Psoas muscle (tissue), 7 donors: ENCODE measurements at regions not wholly inside any gene's neighbourhood (a gene's known extent, or its start where the extent isn't known, plus 50 kb on each side); places are given as distances from the start of the nearest gene placed in this dataset.

Experiments used
- ATAC-seq, 4 donors: fragments of 200-7000 bp; cut with Tn5 transposase; one replicate each; pipeline ENCODE4 v1.9.1; 2020; ENCODE audit warnings: moderate library complexity in 3 of 4, mild to moderate bottlenecking in 2 of 4
- DNase-seq, 2 donors: peaks; one replicate each; pipeline ENCODE4 v3.0.0-alpha.2; 2020
- H3K27ac ChIP-seq: fragments of 200-600 bp; one replicate; pipeline ENCODE4 v1.8.0; 2022
- H3K27me3 ChIP-seq, 3 donors: fragments of 200-600 bp in 1 of 3; one replicate each; pipeline versions ENCODE4 v1.6.1 to v1.8.0; 2013 to 2022; ENCODE audit warnings: low read length in 2 of 3, mild to moderate bottlenecking in 2 of 3, moderate library complexity in 1 of 3; ENCODE audit not compliant: insufficient read depth in 3 of 3
- H3K36me3 ChIP-seq, 2 donors: fragments of 200-600 bp in 1 of 2; one replicate each; pipeline versions ENCODE4 v1.6.1 to v1.8.0; 2013 to 2022; ENCODE audit warnings: low read depth in 1 of 2, mild to moderate bottlenecking in 1 of 2, moderate library complexity in 1 of 2; ENCODE audit not compliant: insufficient read depth in 1 of 2
- H3K4me1 ChIP-seq: fragments of 200-600 bp; one replicate; pipeline ENCODE4 v1.8.0; 2022
- H3K4me3 ChIP-seq: fragments of 200-600 bp; one replicate; pipeline ENCODE4 v1.8.0; 2022; ENCODE audit warnings: mild to moderate bottlenecking
- H3K9me3 ChIP-seq: fragments of 200-600 bp; one replicate; pipeline ENCODE4 v1.8.0; 2022
- WGBS, 3 donors: extraction: QIAGEN DNeasy Blood & Tissue Kit; methylation state at CpG; one replicate each; pipeline versions ENCODE4 v1.1.6 to v1.1.7; 2013; 5-methylcytosine and 5-hydroxymethylcytosine counted together
- intact Hi-C, 2 donors: fragments of 100-400 bp; cut with DNase I; formaldehyde crosslinking; loops; one replicate each; pipeline versions ENCODE4 v1.11.0 to v1.14.2; 2022
- TF ChIP-seq, protein P1 (sequence below): fragments of 200-600 bp; IDR thresholded peaks from one replicate; pipeline ENCODE4 v1.8.0; 2022; ENCODE audit warnings: antibody characterized with exemption
- donor health status: healthy with polysubstance abuse.
- donor health status: DM: no; HTN: no; CAD: no; lungs with moderate emphysema.
- donor health status: Bipolar disorder and iron deficiency.
- donor health status: healthy.
- donor health status: DM: yes; HTN: yes; CAD: no.
- donor health status: DM: no; HTN: no; CAD: no.
- donor health status: DM: yes; HTN: yes; CAD: no.

DNA sequence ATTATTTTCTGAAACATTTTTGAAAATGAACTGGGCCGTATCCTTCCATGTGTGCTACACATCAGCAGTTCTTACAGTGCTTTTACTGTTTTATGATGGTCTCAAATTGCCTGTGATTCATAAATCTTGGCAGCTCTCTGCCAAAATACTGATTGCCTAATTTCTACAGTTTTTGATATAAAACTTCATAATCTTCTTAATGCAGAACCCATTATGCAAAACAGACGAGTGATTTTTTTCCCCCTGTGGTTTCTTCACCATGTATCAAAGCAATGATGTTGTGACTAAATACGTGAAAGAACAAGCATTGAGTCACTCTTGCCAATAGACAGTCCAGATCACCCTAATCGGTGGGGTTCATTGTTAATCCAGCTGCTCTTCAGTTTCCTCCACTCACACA lies 156.4 kb upstream of the WDR1 start:
- no peaks in the 10 kb centered on the region for H3K4me1 ChIP-seq
- peaks cover 0 to 3% (median 0%) of the 10 kb centered on the region in 3 donors for H3K27me3 ChIP-seq
- WGBS, 3 donors: 51 to 67% (median 63%) methylated on average over 4 of the region's 4 CpGs
- TF ChIP-seq, protein P1, sequence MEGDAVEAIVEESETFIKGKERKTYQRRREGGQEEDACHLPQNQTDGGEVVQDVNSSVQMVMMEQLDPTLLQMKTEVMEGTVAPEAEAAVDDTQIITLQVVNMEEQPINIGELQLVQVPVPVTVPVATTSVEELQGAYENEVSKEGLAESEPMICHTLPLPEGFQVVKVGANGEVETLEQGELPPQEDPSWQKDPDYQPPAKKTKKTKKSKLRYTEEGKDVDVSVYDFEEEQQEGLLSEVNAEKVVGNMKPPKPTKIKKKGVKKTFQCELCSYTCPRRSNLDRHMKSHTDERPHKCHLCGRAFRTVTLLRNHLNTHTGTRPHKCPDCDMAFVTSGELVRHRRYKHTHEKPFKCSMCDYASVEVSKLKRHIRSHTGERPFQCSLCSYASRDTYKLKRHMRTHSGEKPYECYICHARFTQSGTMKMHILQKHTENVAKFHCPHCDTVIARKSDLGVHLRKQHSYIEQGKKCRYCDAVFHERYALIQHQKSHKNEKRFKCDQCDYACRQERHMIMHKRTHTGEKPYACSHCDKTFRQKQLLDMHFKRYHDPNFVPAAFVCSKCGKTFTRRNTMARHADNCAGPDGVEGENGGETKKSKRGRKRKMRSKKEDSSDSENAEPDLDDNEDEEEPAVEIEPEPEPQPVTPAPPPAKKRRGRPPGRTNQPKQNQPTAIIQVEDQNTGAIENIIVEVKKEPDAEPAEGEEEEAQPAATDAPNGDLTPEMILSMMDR: no peak
- H3K27ac ChIP-seq: no peak overlapping the region
- ATAC-seq (no peak), DNase-seq (no peak)
- intact Hi-C loops: no loop called here
- no peaks in the 10 kb centered on the region for H3K9me3 ChIP-seq
- H3K36me3 ChIP-seq: no peaks in the 10 kb centered on the region
- H3K4me3 ChIP-seq: no peak overlapping the region

DNA sequence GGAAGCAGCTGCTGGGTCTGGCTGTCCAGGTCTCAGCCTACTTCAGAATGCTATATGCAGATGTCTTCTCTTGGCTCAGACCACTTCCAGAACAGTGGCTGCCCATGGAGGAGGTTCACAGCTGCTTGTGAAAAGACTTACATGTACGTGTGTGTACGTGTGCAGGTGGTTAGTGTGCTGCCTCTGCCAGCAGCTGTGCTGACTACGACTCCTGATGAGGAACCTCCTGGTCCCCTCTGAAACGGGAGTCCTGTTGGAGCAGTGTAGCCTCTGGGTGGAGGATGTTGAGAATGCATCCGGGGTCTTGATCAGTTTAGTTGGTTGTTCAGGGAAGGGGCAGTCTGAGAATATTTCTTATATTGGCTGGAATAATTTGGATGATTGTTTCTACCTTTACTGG lies 155.9 kb upstream of the WDR1 start:
- no peaks in the 10 kb centered on the region for H3K4me1 ChIP-seq
- no peaks in the 10 kb centered on the region for H3K27me3 ChIP-seq
- intact Hi-C loops: no loop called here
- H3K36me3 ChIP-seq: no peaks in the 10 kb centered on the region
- no peaks in the 10 kb centered on the region for H3K9me3 ChIP-seq
- 43 to 53% (median 52%) methylated on average over 5 of the region's 5 CpGs for WGBS, 3 donors
- TF ChIP-seq, protein P1: no peak
- H3K4me3 ChIP-seq: no peak overlapping the region
- DNase-seq: no peak
- no peak for ATAC-seq
- no peak overlapping the region for H3K27ac ChIP-seq

DNA sequence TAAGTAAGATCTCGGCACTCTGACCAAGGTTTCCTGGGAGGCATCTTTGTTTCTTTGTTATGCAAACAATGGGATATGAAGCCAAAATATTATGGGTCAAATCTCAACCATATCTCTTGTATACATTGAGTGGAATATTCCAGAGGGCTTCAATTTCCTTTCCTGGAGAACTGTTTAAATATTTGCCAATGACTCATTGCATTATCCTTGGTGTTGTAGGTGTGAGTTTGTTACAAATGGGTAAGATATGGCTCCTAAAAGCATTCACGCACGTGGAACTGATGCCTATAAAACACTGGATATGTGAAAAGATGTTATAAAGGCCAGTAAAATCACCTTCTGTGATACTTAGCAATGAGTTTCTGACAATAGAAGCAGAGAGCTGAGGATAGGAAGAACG lies 150.5 kb upstream of the WDR1 start:
- TF ChIP-seq, protein P1: no peak
- H3K9me3 ChIP-seq: no peaks in the 10 kb centered on the region
- no peak overlapping the region for H3K27ac ChIP-seq
- DNase-seq: no peak
- no peaks in the 10 kb centered on the region for H3K36me3 ChIP-seq
- H3K4me1 ChIP-seq: no peaks in the 10 kb centered on the region
- no peak overlapping the region for H3K4me3 ChIP-seq
- intact Hi-C loops: no loop called here
- H3K27me3 ChIP-seq: no peaks in the 10 kb centered on the region
- WGBS, 3 donors: 78 to 86% (median 80%) methylated on average over 4 of the region's 4 CpGs
- ATAC-seq: no peak

DNA sequence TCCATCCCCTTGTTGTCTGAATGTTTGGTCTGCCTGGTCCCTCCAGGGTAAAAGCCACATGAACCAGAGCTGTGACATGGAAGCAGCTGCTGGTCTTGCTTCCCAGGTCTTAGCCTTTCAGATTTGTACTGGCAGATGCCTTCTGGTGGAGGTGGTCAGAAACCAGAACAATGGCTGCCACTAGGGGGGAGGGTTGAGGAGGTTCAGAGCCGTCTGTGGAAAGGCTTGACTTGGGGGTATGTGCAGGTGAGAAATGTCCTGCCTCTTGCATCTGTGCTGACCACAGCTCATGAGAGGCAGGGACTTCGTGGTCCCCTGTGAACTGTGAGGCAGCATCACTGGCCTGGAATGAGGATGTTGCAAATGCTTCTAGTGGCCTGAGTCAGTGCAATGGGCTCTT lies 144.2 kb upstream of the WDR1 start:
- no peaks in the 10 kb centered on the region for H3K9me3 ChIP-seq
- TF ChIP-seq, protein P1: no peak
- no peak overlapping the region for H3K4me3 ChIP-seq
- H3K27ac ChIP-seq: no peak overlapping the region
- H3K27me3 ChIP-seq: no peaks in the 10 kb centered on the region
- no peak for ATAC-seq
- intact Hi-C loops: no loop called here
- H3K36me3 ChIP-seq: no peaks in the 10 kb centered on the region
- no peak for DNase-seq
- H3K4me1 ChIP-seq: no peaks in the 10 kb centered on the region
- 41 to 46% (median 46%) methylated on average over 2 of the region's 2 CpGs for WGBS, 3 donors

DNA sequence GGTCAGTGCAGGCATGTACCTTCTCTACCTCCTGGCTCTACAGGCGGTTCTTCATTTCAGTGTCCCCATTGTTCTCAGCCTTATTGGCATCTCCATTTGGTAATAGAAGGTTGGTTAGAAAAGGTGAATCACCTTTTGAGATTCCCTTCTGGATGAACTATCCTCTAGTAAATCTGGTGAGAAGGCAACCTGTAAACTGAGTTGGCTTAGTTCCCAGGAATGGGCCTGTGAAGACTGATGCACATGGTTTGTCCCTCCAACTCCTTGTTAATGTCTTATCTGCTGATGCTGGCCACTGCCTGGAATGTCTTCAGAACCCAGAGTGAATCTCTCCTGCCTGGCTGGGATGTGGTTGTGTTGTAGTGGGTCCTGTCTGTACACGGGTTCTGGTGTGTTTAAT lies 143.4 kb upstream of the WDR1 start:
- 77 to 87% (median 87%) methylated on average over 2 of the region's 2 CpGs for WGBS, 3 donors
- intact Hi-C loops: no loop called here
- DNase-seq (no peak), ATAC-seq (no peak)
- no peaks in the 10 kb centered on the region for H3K9me3 ChIP-seq
- H3K36me3 ChIP-seq: no peaks in the 10 kb centered on the region
- no peaks in the 10 kb centered on the region for H3K4me1 ChIP-seq
- no peak overlapping the region for H3K27ac ChIP-seq
- H3K27me3 ChIP-seq: no peaks in the 10 kb centered on the region
- no peak overlapping the region for H3K4me3 ChIP-seq
- TF ChIP-seq, protein P1: no peak
